NCI-H2081 treated with DMSO at 0.1 percent for 48 hours (cell line): ENCODE measurements at regions not wholly inside any gene's neighbourhood (a gene's known extent, or its start where the extent isn't known, plus 50 kb on each side); places are given as distances from the start of the nearest gene placed in this dataset.
"Not testable (repeated sequence)": the region's sequence is repeated elsewhere in the genome, so short reads cannot be mapped to it uniquely, and the experiment has no call there.

ENCODE experiments used
- DNase-seq: peaks from one replicate; lab custom pipeline; 2025; lab: John Stamatoyannopoulos, UW

GRCh38 chr14:31911160-31911559 is 165.9 kb upstream of the ARHGAP5 start:
- DNase-seq: no peak

GRCh38 chr14:31913370-31913769 is 163.7 kb upstream of the ARHGAP5 start:
- no peak for DNase-seq

DNA sequence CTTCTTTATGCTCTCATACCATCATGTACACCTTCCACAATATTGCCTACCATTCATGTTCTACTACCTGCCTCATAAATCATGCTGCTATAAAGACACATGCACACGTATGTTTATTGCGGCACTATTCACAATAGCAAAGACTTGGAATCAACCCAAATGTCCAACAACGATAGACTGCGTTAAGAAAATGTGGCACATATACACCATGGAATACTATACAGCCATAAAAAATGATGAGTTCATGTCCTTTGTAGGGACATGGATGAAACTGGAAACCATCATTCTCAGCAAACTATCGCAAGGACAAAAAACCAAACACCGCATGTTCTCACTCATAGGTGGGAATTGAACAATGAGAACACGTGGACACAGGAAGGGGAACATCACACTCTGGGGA is 158.8 kb upstream of the ARHGAP5 start:
- not testable (repeated sequence) for DNase-seq

DNA sequence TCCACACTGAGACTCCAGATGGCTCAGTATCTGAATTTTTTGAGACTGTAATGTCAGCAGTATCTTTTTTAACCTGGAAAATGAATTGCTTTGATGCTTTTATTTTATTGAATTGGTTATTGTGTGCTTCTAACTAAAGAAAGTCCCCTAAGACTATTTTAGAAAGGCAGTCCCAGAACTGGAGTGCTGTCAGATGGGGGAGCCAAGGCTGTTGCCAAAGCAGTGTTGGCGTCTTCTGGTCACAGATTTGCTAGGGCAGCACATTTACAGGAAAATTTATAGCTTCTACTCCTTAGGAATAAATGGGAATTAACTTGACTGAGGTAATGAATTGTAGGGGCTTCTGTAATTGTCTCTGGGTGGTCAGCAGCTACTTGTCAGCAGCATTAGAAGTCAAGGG is 157.1 kb upstream of the ARHGAP5 start:
- no peak for DNase-seq

DNA sequence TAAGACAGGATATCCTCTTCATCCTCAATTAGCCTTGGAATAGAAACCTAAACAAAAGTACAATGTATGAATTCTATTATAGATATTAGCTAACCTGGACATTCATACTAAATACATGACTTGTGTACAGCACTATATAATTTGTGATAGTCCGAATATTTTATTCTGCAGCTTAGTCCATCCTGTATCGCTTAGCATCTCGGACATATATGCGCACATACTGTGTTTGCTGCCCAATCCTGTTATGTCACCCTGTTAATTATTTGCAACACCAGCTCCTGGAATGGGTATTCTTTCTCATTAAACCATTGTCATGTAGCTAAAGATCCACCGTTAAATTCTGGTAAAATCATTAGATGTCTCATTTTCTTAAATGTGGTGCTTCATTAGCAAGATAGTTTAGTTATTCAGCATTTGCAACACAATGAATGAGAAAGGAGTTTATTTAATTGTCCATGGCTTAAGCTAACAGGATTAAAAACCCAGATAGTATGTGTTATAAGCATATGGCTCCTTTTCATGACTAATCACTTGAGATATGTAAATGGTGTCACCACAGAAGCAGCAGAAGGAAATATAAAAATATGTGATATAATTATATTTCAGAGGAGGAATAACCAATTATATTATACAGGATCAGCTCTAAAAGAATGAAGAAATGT is 156.0 kb upstream of the ARHGAP5 start:
- no peak for DNase-seq

DNA sequence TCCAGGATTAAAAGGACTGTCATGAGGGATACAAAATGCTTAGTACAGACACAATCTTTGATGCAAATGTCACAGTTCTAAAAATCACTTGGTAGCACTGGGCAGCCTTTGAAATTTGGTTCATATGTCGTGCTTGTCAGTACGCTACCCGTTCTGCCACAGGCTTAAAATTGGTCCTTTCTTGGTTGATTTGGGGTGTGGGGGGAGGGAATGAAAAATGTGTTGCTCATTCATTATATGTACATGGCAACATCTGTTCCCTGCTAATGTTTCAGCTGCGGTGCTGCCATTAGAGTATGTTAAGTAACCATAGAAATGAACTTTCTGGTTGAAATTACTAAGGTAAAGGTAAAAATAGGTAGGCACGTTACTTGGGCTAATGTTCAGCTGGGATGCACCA is 155.4 kb upstream of the ARHGAP5 start:
- DNase-seq: no peak

DNA sequence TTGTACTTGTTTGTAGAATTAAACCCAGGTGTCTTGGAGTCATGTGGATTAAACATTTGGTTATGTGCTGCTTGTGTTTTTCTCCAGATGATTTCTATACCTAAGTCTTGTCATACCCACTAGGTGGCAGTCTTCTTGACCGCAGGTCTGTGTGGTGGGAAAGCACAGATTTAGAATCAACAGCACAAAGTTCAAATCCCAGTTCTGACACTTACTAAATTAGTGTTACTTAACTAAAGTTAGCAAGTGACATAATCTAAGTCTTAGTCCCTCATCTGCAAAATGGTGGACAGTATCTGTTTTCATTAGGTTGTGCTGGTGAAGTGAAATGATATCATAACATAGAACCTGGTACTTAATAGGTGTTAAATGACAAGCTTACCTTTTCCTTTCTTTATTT is 151.0 kb upstream of the ARHGAP5 start:
- DNase-seq: no peak

- no peak for DNase-seq
Observed at GRCh38 chr14:31926652-31927347, 150.3 kb upstream of the ARHGAP5 start.

DNA sequence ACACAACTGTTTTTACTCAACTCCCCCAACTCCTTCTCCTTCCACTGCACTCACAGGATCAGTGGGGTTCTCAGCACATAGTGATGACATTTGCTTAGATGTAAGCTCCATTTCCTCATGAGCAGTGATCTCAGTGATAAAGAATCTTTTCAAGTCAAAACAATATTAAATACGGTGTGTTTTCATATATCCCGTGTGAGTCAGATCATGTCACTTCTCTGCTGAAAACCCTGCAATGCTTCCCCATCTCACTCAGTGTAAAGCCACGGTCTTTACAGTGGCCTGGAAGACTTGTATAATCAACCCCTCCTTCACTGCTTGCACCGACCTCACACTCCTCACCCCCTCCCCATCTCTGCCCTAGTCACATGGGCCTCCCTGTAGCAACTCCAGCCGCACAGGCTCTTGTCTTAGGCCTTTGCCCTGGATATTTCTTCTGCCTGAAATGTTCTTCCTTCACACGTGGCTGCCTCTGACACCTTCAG is 149.7 kb upstream of the ARHGAP5 start:
- DNase-seq: no peak

DNA sequence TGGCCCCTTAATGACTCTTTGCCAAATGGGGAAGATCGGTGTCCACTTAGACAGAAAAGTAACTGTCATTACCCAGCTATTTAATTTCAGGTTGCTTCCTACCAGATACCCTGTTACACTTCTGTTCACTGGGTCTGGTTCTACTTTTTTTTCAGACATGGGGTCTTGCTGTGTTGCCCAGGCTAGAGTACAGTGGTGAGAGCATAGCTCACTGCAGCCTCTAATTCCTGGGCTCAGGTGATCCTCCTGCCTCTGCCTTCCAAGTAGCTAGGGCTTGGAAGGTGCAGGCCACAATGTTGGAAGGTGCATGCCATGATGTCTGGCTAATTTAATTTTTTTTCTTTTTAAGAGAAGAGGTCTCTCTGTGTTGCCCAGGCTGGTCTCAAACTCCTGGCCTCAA is 147.0 kb upstream of the ARHGAP5 start:
- DNase-seq: no peak

- DNase-seq: no peak
Observed at GRCh38 chr14:31930493-31931240, 146.4 kb upstream of the ARHGAP5 start.

DNA sequence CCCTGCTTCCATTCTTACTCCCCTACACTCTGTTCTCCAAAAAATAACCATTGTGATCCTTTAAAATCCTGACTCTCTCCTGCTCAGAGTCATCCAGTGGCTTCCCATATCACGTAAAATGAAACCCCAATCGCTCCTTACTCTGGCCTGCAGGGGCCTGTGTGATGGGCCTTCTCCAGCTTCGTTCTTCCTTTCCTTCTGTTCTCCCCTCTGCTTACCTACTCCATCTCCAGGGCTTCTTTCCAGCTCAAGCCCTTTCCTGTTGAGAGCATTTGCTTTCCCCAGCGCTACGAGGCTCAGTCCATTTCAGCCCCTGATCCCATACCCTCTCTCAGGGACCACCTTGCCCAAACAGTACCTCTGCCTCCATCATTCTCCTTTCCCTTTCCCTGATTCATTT is 144.4 kb upstream of the ARHGAP5 start:
- DNase-seq: no peak

- no peak for DNase-seq
Observed at GRCh38 chr14:31933716-31934115, 143.4 kb upstream of the ARHGAP5 start.

GRCh38 chr14:31934767-31935266 is 142.3 kb upstream of the ARHGAP5 start:
- no peak for DNase-seq

GRCh38 chr14:31935391-31935790 is 141.7 kb upstream of the ARHGAP5 start:
- DNase-seq: no peak

- DNase-seq: no peak
Observed at GRCh38 chr14:31936115-31936514, 141.0 kb upstream of the ARHGAP5 start.

DNA sequence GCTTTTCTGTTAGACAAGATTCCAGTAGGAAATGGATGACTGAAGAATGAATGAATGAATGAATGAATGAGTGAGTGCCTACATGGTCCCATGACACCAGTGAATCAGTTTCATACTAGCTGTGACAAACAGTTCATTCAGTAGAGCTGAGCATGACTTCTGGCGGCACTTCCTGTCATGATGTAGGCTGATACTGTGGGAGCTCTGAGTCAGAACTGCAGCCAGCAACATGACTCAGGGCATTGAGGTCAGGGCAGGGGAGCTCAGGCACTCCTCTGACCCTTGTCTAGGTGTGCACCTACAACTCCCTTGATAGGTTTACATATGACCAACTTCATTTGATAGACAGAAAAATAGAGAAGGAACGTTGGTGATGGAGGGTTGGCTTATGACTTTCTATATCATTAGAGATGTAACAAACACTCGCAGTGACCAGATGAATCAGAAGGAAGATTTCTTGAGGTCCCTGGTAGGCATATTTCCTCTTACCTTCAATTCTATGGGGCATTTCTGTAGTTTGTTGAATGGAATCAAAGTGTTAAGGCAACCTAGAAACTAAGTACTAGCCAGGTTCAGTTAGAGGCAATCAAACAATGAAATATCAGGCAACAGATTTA is 139.3 kb upstream of the ARHGAP5 start:
- DNase-seq: no peak

DNA sequence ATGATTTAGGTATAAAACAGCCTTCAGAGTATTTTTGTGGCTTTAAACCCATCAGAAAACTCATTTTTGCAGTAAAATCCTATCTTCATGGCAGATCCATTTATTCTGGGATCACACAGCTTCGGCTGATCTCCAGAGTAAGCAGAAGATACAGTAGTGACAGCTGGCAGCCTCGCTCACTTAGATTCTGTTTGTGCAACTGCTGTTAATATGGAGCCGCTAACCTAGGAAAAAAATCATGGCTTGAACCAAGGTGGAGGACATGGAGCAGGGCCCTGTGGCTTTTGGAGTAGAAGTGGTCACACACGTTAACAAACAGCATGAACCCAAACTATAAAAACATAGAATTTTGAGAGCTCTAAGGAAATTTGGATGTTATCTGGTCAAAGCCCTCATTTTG is 137.2 kb upstream of the ARHGAP5 start:
- DNase-seq: no peak

DNA sequence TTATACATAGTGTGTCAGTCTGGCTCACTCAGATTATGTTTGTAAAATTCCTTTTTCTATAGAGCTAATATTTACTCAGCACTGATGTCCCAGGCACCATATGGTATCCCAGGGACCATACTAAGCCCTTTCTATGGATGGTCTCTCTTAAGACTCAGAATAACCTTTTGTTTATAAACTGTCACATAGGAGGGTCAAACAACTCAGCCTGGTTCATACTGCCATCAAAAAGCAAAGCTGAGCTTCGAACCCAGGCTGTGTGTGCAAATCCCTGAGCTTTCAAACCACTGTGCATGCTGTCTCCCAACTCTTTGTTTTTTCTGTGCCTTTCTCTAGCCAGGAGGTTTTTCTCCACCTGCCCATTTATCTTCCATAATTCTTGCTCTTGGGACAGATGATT is 135.6 kb upstream of the ARHGAP5 start:
- no peak for DNase-seq

- DNase-seq: no peak
Observed at GRCh38 chr14:31942166-31942841, 134.8 kb upstream of the ARHGAP5 start.

DNA sequence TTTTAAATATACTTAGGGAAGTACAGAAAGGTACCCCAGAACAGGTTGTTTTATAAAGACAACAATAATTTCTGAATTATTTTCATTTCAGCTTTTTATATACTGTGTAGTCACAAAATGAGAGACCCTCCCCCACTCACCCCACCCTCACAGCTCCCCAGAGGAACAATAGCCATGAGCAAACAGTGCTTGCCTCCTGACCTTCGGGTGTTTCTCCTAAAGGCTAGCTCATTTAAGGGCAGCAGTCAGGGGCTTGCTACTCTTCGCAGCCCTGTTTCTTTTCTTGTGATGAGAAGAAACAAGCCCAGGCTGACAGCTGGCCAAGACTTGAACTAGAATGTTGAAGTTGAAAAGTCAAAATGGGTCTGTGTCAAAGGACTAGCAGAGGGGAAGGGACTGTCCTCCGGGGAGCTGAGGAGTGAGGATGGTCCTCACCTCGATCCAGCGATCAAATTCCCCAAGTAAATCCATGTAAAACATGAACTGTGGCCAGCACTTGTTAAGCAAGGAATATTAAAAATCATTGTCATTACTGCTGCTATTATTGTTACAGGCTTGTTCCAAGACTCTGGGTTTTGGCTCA is 133.8 kb upstream of the ARHGAP5 start:
- no peak for DNase-seq
